ENCODE measurements at regions not wholly inside any gene's neighbourhood (a gene's known extent, or its start where the extent isn't known, plus 50 kb on each side); places are given as distances from the start of the nearest gene placed in this dataset.

GRCh38 chr5:31137676-31138075 is 55.8 kb upstream of the CDH6 start:
- no peak for DNase-seq (ENCODE audit: low spot score)

GRCh38 chr5:31135542-31135941 is 57.9 kb upstream of the CDH6 start:
- no peak for DNase-seq (ENCODE audit: low spot score)

GRCh38 chr5:31133488-31133887 is 60.0 kb upstream of the CDH6 start:
- DNase-seq (ENCODE audit: low spot score), result no peak

GRCh38 chr5:31131381-31131891 is 62.0 kb upstream of the CDH6 start:
- DNase-seq (ENCODE audit: low spot score), result no peak

- no peak for DNase-seq (ENCODE audit: low spot score)
Measured at GRCh38 chr5:31130676-31131075, 62.8 kb upstream of the CDH6 start.

- no peak for DNase-seq (ENCODE audit: low spot score)
Measured at GRCh38 chr5:31124651-31125305, 68.7 kb upstream of the CDH6 start.

- no peak for DNase-seq (ENCODE audit: low spot score)
Measured at GRCh38 chr5:31124026-31124425, 69.5 kb upstream of the CDH6 start.

GRCh38 chr5:31122998-31123951 is 70.2 kb upstream of the CDH6 start:
- no peak for DNase-seq (ENCODE audit: low spot score)

- DNase-seq (ENCODE audit: low spot score), result no peak
Measured at GRCh38 chr5:31121224-31121623, 72.3 kb upstream of the CDH6 start.

GRCh38 chr5:31120642-31120948 is 72.9 kb upstream of the CDH6 start:
- no peak for DNase-seq (ENCODE audit: low spot score)

GRCh38 chr5:31119938-31120641 is 73.4 kb upstream of the CDH6 start:
- no peak for DNase-seq (ENCODE audit: low spot score)

GRCh38 chr5:31116466-31117031 is 76.9 kb upstream of the CDH6 start:
- DNase-seq (ENCODE audit: low spot score), result no peak

GRCh38 chr5:31114817-31115216 is 78.7 kb upstream of the CDH6 start:
- DNase-seq (ENCODE audit: low spot score), result no peak

- DNase-seq (ENCODE audit: low spot score), result no peak
Measured at GRCh38 chr5:31113666-31114350, 79.7 kb upstream of the CDH6 start.

- DNase-seq (ENCODE audit: low spot score), result peak; percentile 18
Measured at GRCh38 chr5:31113101-31113500, 80.4 kb upstream of the CDH6 start.

- no peak for DNase-seq (ENCODE audit: low spot score)
Measured at GRCh38 chr5:31107091-31107518, 86.4 kb upstream of the CDH6 start.

GRCh38 chr5:31106691-31107090 is 86.8 kb upstream of the CDH6 start:
- DNase-seq (ENCODE audit: low spot score), result no peak

- no peak for DNase-seq (ENCODE audit: low spot score)
Measured at GRCh38 chr5:31106278-31106677, 87.2 kb upstream of the CDH6 start.

- DNase-seq (ENCODE audit: low spot score), result no peak
Measured at GRCh38 chr5:31104775-31105174, 88.7 kb upstream of the CDH6 start.

GRCh38 chr5:31100781-31101310 is 92.6 kb upstream of the CDH6 start:
- DNase-seq (ENCODE audit: low spot score), result no peak

GRCh38 chr5:31100047-31100575 is 93.4 kb upstream of the CDH6 start:
- DNase-seq (ENCODE audit: low spot score), result no peak
